Myocyte (in vitro differentiated cells): ENCODE measurements at regions not wholly inside any gene's neighbourhood (a gene's known extent, or its start where the extent isn't known, plus 50 kb on each side); places are given as distances from the start of the nearest gene placed in this dataset.

ENCODE experiments used
- DNase-seq: peaks from one replicate; pipeline ENCODE4 v3.0.0-alpha.2; 2012; ENCODE audit warnings: low read depth

GRCh38 chr13:59475911-59476310 is 687.8 kb downstream of the DIAPH3 start:
- DNase-seq = no peak

- no peak for DNase-seq
These were observed 687.4 kb downstream of the DIAPH3 start for GRCh38 chr13:59476366-59476765.

GRCh38 chr13:59477011-59477410 is 686.7 kb downstream of the DIAPH3 start:
- DNase-seq = no peak

- no peak for DNase-seq
These were observed 684.8 kb downstream of the DIAPH3 start for GRCh38 chr13:59478908-59479307.

- DNase-seq = no peak
These were observed 684.1 kb downstream of the DIAPH3 start for GRCh38 chr13:59479629-59480028.

GRCh38 chr13:59480396-59481259 is 683.1 kb downstream of the DIAPH3 start:
- DNase-seq = peak; percentile 41

GRCh38 chr13:59483501-59484145 is 680.1 kb downstream of the DIAPH3 start:
- DNase-seq = no peak

- DNase-seq = no peak
These were observed 675.8 kb downstream of the DIAPH3 start for GRCh38 chr13:59487883-59488282.

- no peak for DNase-seq
These were observed 675.3 kb downstream of the DIAPH3 start for GRCh38 chr13:59488436-59488835.

- no peak for DNase-seq
These were observed 673.1 kb downstream of the DIAPH3 start for GRCh38 chr13:59490651-59491050.

GRCh38 chr13:59492030-59492636 is 671.6 kb downstream of the DIAPH3 start:
- no peak for DNase-seq

- DNase-seq = no peak
These were observed 670.2 kb downstream of the DIAPH3 start for GRCh38 chr13:59493436-59493965.

GRCh38 chr13:59494151-59494550 is 669.6 kb downstream of the DIAPH3 start:
- no peak for DNase-seq

- DNase-seq = peak; percentile 79
These were observed 669.2 kb downstream of the DIAPH3 start for GRCh38 chr13:59494560-59494970.

GRCh38 chr13:59495299-59495698 is 668.4 kb downstream of the DIAPH3 start:
- DNase-seq = no peak

- DNase-seq = no peak
These were observed 667.7 kb downstream of the DIAPH3 start for GRCh38 chr13:59495936-59496512.

GRCh38 chr13:59497621-59498247 is 666.0 kb downstream of the DIAPH3 start:
- no peak for DNase-seq

- no peak for DNase-seq
These were observed 662.7 kb downstream of the DIAPH3 start for GRCh38 chr13:59501004-59501403.

GRCh38 chr13:59504407-59504806 is 659.3 kb downstream of the DIAPH3 start:
- DNase-seq = no peak

GRCh38 chr13:59510386-59510785 is 653.3 kb downstream of the DIAPH3 start:
- no peak for DNase-seq

GRCh38 chr13:59513686-59514085 is 650.0 kb downstream of the DIAPH3 start:
- DNase-seq = no peak
